ENCODE measurements at regions not wholly inside any gene's neighbourhood (a gene's known extent, or its start where the extent isn't known, plus 50 kb on each side); places are given as distances from the start of the nearest gene placed in this dataset.

DNA sequence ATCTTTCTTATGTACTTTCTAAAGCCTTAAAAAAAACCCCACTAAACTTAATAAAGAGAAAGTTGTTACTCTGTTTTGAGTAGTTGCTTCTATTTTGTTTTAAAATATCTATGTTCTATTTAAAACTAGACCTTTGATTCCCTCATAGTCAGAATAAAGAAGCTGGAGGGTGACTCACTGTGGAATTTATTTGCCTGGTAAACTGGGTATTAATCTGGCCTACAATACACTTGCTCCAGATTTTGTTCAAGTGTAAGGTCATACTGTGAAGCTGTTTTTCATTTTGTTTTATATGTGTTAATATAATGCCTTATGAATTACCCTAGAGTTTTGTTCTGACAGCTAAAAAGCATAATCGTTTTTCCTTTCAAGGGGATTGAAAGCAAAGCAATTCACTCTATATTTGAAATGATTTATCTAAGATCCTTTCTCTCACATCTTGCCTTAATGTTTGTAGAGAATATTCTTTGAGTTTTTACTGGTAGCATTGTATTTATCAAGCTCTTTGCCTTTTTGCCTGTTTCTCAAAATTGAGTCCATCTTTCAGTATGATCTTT is 277.4 kb upstream of the PITX2 start:
- DNase-seq = no peak

GRCh38 chr4:110902500-110902899 is 279.6 kb upstream of the PITX2 start:
- DNase-seq = no peak

- no peak for DNase-seq
These were observed 281.7 kb upstream of the PITX2 start for GRCh38 chr4:110904435-110905065.

GRCh38 chr4:110905367-110905766 is 282.5 kb upstream of the PITX2 start:
- DNase-seq = no peak

- no peak for DNase-seq
These were observed 285.0 kb upstream of the PITX2 start for GRCh38 chr4:110907801-110908313.

- no peak for DNase-seq
These were observed 291.9 kb upstream of the PITX2 start for GRCh38 chr4:110914791-110915190.

DNA sequence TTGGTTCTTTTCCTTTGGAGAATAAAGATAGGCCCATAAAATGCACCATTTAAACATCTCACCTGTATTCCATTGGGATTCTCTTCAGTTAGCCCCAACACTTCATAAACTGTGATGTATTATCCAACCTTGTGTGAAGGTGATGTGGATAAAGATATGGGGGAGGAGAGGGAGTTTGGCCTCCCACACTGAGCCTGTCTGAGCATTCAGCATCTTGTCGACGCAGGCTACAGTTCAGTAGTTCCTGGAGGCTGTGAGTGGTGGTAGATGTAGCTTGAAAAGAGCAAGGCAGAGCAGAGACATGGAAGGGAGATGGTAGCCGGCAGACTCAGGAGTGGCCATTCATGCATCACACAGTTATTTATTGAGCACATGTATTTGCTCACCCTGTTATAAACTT is 292.4 kb upstream of the PITX2 start:
- no peak for DNase-seq

GRCh38 chr4:110916505-110916904 is 293.6 kb upstream of the PITX2 start:
- no peak for DNase-seq

GRCh38 chr4:110917835-110918234 is 295.0 kb upstream of the PITX2 start:
- DNase-seq = no peak

DNA sequence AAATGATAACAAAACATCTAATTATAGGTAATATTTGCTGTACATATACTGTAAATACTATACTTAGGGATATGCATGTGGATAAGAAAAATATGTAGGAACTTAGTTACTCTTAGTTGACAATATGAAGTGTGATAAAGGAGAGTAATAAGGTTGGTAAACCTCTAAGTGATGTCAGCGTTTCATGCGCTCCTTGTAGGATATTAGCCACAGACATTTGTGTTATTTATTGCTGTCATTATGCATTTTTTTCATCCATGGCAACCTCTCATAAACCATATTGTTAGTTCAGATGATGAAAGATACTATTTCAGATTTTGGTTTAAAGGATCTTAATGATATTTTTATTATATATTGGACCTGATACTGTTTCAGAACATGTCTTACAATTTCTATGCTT is 298.1 kb upstream of the PITX2 start:
- no peak for DNase-seq

DNA sequence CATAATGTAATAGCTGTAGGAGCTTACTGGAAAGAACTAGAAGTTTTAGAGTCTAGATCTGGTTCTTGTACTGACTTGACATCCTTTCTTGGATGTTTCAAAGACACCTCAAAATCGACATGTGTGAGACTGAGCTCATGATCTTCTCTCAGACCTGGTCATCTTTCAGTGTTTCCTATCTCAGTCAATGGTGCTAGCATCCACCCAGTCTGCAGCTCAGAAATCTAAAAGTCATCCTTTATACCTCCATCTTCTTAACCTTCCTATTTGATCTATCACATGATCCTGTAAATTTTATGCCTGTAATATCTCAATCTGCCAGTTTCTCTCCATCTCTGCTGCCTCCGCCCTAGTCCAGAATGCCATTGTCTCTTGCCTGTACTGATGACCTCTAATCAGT is 301.9 kb upstream of the PITX2 start:
- no peak for DNase-seq

GRCh38 chr4:110926841-110927400 is 304.0 kb upstream of the PITX2 start:
- no peak for DNase-seq

GRCh38 chr4:110933341-110933740 is 310.5 kb upstream of the PITX2 start:
- DNase-seq = no peak

DNA sequence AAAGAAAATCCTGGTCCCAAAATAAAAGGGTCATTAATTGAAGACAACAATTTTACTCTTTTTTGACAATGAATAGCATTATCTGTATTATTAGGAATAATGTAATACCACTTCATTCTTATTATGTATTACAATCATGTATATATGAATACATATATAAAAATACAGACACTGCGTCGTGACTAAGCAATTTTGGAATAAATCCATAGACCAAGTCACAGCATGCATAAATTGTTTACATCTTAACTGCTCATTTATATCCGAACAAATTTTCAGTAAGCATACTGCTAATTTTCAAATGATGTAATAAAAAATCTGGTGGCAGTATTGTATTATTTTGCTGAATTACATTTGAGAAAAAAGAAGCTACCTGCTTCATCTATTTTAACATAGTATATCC is 321.6 kb upstream of the PITX2 start:
- no peak for DNase-seq

GRCh38 chr4:110945600-110945999 is 322.7 kb upstream of the PITX2 start:
- DNase-seq = no peak

DNA sequence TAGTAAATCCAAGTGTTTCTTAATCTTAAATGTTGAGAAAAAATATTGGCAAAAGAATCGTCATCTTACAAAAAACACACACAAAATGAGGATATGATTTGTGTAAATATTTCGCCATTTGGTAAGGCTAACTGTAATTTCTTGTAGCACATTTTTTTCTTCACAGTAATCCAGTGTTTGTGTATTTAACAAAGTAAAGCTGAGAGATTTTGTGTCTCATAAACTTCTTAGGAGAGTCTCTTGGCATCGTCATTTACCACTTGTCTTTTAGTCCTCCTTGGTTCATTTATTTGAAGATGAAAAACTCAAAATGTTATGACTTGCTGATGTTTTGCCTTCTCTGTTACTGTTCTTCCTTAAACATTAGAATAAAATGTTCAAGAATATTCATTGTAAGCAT is 326.7 kb upstream of the PITX2 start:
- DNase-seq = no peak

DNA sequence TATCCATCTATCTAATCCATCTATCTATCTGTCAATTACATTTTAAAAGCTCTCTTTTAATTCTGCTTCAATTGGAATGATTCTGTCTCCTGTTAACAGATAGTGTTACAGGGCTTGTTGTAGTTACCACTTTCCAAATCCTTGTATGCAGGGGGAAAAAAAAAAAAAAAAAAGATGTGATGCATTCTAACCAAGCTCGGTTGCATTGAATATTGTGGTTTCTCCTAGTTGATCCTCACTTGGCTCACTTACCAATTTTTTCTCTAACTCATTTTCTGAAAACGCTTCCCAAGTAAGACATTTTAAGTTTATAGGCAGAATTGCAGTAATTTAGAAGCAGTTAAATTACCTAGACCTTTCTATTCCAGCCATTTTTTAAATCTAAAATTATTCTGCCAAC is 327.9 kb upstream of the PITX2 start:
- no peak for DNase-seq

- DNase-seq = no peak
These were observed 330.3 kb upstream of the PITX2 start for GRCh38 chr4:110953191-110953590.

GRCh38 chr4:110953898-110954297 is 331.0 kb upstream of the PITX2 start:
- no peak for DNase-seq

GRCh38 chr4:110955748-110956147 is 332.9 kb upstream of the PITX2 start:
- DNase-seq = no peak

GRCh38 chr4:110959041-110959643 is 336.3 kb upstream of the PITX2 start:
- peak; percentile 19 for DNase-seq

DNA sequence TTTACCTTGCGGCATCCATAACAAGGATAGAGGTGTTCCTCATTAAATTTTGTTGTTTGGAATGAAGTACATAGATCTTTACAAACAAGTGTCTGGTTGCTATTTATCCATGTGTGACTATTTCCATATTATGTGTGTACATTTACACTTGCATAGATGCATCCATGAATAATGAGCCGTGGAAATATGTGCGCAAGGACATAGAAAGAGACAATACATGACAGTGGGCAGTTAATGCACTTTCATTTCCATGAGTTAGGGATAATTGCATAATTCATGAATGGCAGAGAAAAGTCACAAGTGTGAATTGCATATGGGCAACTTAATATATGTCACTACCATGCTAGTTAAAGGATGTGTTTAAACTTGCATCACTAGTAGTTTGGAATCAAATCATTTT is 338.2 kb upstream of the PITX2 start:
- DNase-seq = no peak

DNA sequence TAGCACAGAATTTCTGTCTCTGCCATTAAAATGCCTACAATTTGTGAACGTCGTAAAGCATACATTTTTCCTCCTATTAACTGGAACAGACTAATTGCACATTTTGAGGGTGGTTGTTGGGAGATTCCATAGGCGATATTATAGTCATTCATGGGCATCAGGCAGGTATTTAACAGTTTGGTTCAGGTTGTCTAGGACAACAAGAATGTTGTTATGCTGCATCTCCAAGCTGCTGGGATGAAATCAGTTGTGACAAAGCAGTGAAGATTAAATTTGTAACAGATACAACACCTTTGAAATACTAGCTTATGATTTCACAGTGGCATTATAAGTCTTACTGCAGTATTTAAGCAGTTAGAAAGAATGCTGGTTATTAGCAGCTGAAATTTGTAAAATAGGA is 339.7 kb upstream of the PITX2 start:
- no peak for DNase-seq

GRCh38 chr4:110963662-110964280 is 340.9 kb upstream of the PITX2 start:
- no peak for DNase-seq

All from hematopoietic multipotent progenitor cell treated with erythropoietin and hydrocortisone succinate and interleukin-3 and kit ligand, for 4 days (in vitro differentiated cells).